HepG2 (cell line): ENCODE measurements at regions not wholly inside any gene's neighbourhood (a gene's known extent, or its start where the extent isn't known, plus 50 kb on each side); places are given as distances from the start of the nearest gene placed in this dataset.
"Not testable (repeated sequence)": the region's sequence is repeated elsewhere in the genome, so short reads cannot be mapped to it uniquely, and the experiment has no call there.

Experiments used
- ATAC-seq: fragments of 200-7000 bp; cut with Tn5 transposase; 3 replicates; pipeline ENCODE4 v1.9.1; 2020; ENCODE audit warnings: mild to moderate bottlenecking, moderate library complexity
- BruUV-seq: library from RNA; stranded (reverse); fragments of 400-500 nt; replicated peaks from 2 replicates; lab custom pipeline; 2021; lab: Mats Ljungman, UMichigan
- CTCF ChIA-PET: fragments of 300-600 bp; formaldehyde crosslinking; extraction: SDS; loops from one replicate; lab custom pipeline; 2021; ENCODE audit warnings: low total read pairs, inconsistent platforms, low intra/inter-chr PET ratio; lab: Yijun Ruan, JAX
- POLR2A ChIA-PET: fragments of 350-600 bp; sonication (Branson Sonifier 250); formaldehyde crosslinking; loops from one replicate; lab custom pipeline; 2020; ENCODE audit warnings: antibody characterized with exemption, inconsistent platforms; lab: Yijun Ruan, JAX
- DNase-seq: peaks from one replicate; pipeline ENCODE4 v3.0.0-alpha.2; 2015; ENCODE audit warnings: low spot score
- FAIRE-seq: peaks from 3 replicates; lab custom pipeline; 2011; peaks lifted over from hg19 to GRCh38; lab: Jason Lieb, UNC
- H2AFZ ChIP-seq: one replicate; pipeline ENCODE4 v1.6.1; 2011; ENCODE audit warnings: low read length, inconsistent platforms
- H3K27ac ChIP-seq: fragments of 300-600 bp; 3 replicates; pipeline ENCODE4 v1.8.0; 2011; ENCODE audit warnings: mixed run types, mild to moderate bottlenecking, mixed read lengths, low read length, inconsistent platforms; ENCODE audit not compliant: insufficient read depth; ENCODE audit errors: extremely low read length
- H3K27me3 ChIP-seq, 2 experiments: fragments of 200-600 bp in 1 of 2; 2 replicates in 1 of 2; 3 replicates in 1 of 2; pipeline versions ENCODE4 v1.6.0 to v1.8.0; 2011; ENCODE audit warnings: low read length in 2 of 2, mild to moderate bottlenecking in 2 of 2, moderate library complexity in 2 of 2, inconsistent platforms in 1 of 2; ENCODE audit not compliant: insufficient read depth in 2 of 2, control insufficient read depth in 1 of 2
- H3K36me3 ChIP-seq, 2 experiments: fragments of 200-600 bp in 1 of 2; replicated peaks in 1 of 2; 2 replicates in 1 of 2; 3 replicates in 1 of 2; pipeline versions ENCODE4 v1.5.1 to v1.8.0; 2011; ENCODE audit warnings: low read length in 2 of 2, inconsistent platforms in 1 of 2; ENCODE audit not compliant: insufficient read depth in 2 of 2, control insufficient read depth in 1 of 2
- H3K4me1 ChIP-seq: 2 replicates; pipeline ENCODE4 v1.5.1; 2012; ENCODE audit warnings: low read length, inconsistent platforms; ENCODE audit not compliant: insufficient read depth
- H3K4me2 ChIP-seq: 2 replicates; pipeline ENCODE4 v1.6.0; 2011; ENCODE audit warnings: low read depth, low read length, inconsistent platforms
- H3K4me3 ChIP-seq, 3 experiments: fragments of 200-600 bp in 1 of 3; sonication (generic), shearing (Covaris generic) in 1 of 3; replicated peaks in 1 of 3; 2 replicates each; pipeline ENCODE4 v1.5.1; 2011 to 2016; ENCODE audit warnings: low read length in 3 of 3, inconsistent platforms in 2 of 3, low read depth in 2 of 3, mild to moderate bottlenecking in 2 of 3, control low read depth in 1 of 3, mixed read lengths in 1 of 3; ENCODE audit not compliant: insufficient read depth in 1 of 3
- H3K79me2 ChIP-seq: one replicate; pipeline ENCODE4 v1.6.1; 2011; ENCODE audit warnings: low read length, inconsistent platforms; ENCODE audit not compliant: insufficient read depth
- H3K9ac ChIP-seq: 2 replicates; pipeline ENCODE4 v1.6.0; 2011; ENCODE audit warnings: mild to moderate bottlenecking, low read depth, low read length, inconsistent platforms; ENCODE audit not compliant: insufficient read depth
- H3K9me3 ChIP-seq: 2 replicates; pipeline ENCODE4 v1.5.1; 2012; ENCODE audit warnings: mild to moderate bottlenecking, low read length
- H4K20me1 ChIP-seq: 2 replicates; pipeline ENCODE4 v1.6.0; 2011; ENCODE audit warnings: inconsistent platforms, mild to moderate bottlenecking, low read length, moderate library complexity; ENCODE audit not compliant: insufficient read depth
- FOSL1 ChIP-seq: sonication (generic); formaldehyde crosslinking; IDR thresholded peaks from 2 replicates; pipeline ENCODE4 v1.9.0; 2021; ENCODE audit warnings: missing genetic modification reagents, borderline replicate concordance
- SRSF1 ChIP-seq: fragments of 200-400 bp; formaldehyde crosslinking; optimal IDR thresholded peaks from 2 replicates; pipeline ENCODE3; 2017; ENCODE audit warnings: mild to moderate bottlenecking, low read depth, low read length, moderate library complexity
- ZNF276 ChIP-seq: sonication (generic); formaldehyde crosslinking; IDR thresholded peaks from 2 replicates; pipeline ENCODE4 v1.4.0; 2020; ENCODE audit warnings: mild to moderate bottlenecking, low read depth, missing genetic modification reagents
- ZNF652 ChIP-seq: IDR thresholded peaks from 2 replicates; pipeline ENCODE4 v1.6.1; 2016; ENCODE audit warnings: low read depth, borderline replicate concordance
- ZNF773 ChIP-seq: sonication (generic); formaldehyde crosslinking; IDR thresholded peaks from 2 replicates; pipeline ENCODE4 v1.4.0; 2020; ENCODE audit warnings: missing genetic modification reagents, borderline replicate concordance
- WGBS: methylation state at CpG from one replicate; pipeline ENCODE4 v1.1.6; 2017; ENCODE audit warnings: low lambda C conversion rate; 5-methylcytosine and 5-hydroxymethylcytosine counted together
- in situ Hi-C: cut with HindIII; loops from 2 replicates; pipeline ENCODE4 v1.10.0; 2017; ENCODE audit warnings: low pct_unique_long_range_greater_than_20kb; ENCODE audit not compliant: extremely low pct_ligation_motif_present
- intact Hi-C: fragments of 100-400 bp; cut with micrococcal nuclease; formaldehyde crosslinking; loops from one replicate; pipeline ENCODE4 v1.10.0; 2022; ENCODE audit not compliant: unreplicated experiment
- TF ChIP-seq, protein P1 (sequence below): sonication (generic); formaldehyde crosslinking; IDR thresholded peaks from 2 replicates; pipeline ENCODE4; 2020; ENCODE audit warnings: missing genetic modification reagents, mild to moderate bottlenecking, borderline replicate concordance
- TF ChIP-seq, protein P2 (sequence below): sonication (generic); formaldehyde crosslinking; IDR thresholded peaks from 2 replicates; pipeline ENCODE4 v1.4.0; 2020; ENCODE audit warnings: missing genetic modification reagents

DNA sequence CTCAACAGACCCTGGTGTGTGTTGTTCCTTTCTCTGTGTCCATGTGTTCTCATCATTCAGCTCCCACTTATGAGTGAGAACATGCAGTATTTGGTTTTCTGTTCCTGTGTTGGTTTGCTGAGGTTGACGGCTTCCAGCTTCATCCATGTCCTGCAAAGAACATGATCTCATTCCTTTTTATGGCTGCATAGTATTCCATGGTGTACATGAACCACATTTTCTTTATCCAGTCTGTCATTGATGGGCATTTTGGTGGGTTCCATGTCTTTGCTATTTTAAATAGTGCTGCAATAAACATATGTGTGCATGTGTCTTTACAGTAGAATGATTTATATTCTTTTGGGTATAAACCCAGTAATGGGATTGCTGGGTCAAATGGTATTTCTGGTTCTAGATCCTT, 88.9 kb downstream of the BTG1 start:
- not testable (repeated sequence) for FAIRE-seq, BruUV-seq

DNA sequence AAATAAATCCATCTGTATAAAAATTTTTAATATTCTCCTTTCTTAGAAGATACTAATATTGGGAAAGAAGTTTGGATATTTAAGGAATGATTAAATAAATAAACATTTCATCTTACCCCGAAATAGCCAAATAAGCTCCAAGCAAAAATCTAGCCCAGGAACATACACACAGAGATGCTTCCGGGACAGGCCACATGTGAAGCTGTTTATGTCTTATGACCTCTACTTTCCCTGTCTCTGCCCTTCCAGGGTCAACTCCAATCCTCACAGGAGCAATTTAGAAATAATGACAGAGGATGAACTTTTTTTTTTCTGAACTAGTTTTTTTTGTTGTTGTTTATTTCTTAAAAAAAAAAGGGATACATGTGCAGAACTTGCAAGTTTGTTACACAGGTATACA, 89.4 kb downstream of the BTG1 start:
- Histone ChIP-seq H3K9me3 (no peaks in the 10 kb centered on the region), H3K27ac (no peak overlapping the region), H3K4me2 (no peak overlapping the region), H3K9ac (no peak overlapping the region), H3K27me3 (peaks cover 0 to 3% of the 10 kb centered on the region in 2 experiments; a peak in 1 of 5 replicates), H3K36me3 (no peaks in the 10 kb centered on the region), H3K79me2 (no peaks in the 10 kb centered on the region), H4K20me1 (no peaks in the 10 kb centered on the region), H3K4me1 (no peaks in the 10 kb centered on the region), H3K4me3 (no peak overlapping the region), H2AFZ (no peak overlapping the region)
- DNase-seq, result no peak
- FAIRE-seq, result no peak
- BruUV-seq, result no TSS peak
- ATAC-seq, result no peak
- POLR2A ChIA-PET, result no interaction called here
- intact Hi-C loops, result no loop called here
- in situ Hi-C loops, result no loop called here
- 73% methylated on average over 2 of the region's 2 CpGs for WGBS
- CTCF ChIA-PET, result no interaction called here
- TF ChIP-seq, protein P1, sequence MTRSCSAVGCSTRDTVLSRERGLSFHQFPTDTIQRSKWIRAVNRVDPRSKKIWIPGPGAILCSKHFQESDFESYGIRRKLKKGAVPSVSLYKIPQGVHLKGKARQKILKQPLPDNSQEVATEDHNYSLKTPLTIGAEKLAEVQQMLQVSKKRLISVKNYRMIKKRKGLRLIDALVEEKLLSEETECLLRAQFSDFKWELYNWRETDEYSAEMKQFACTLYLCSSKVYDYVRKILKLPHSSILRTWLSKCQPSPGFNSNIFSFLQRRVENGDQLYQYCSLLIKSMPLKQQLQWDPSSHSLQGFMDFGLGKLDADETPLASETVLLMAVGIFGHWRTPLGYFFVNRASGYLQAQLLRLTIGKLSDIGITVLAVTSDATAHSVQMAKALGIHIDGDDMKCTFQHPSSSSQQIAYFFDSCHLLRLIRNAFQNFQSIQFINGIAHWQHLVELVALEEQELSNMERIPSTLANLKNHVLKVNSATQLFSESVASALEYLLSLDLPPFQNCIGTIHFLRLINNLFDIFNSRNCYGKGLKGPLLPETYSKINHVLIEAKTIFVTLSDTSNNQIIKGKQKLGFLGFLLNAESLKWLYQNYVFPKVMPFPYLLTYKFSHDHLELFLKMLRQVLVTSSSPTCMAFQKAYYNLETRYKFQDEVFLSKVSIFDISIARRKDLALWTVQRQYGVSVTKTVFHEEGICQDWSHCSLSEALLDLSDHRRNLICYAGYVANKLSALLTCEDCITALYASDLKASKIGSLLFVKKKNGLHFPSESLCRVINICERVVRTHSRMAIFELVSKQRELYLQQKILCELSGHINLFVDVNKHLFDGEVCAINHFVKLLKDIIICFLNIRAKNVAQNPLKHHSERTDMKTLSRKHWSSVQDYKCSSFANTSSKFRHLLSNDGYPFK (CRISPR knock-in tag), result no peak
- TF ChIP-seq FOSL1 (no peak), SRSF1 (no peak), ZNF652 (no peak), ZNF773 (no peak), ZNF276 (CRISPR knock-in tag) (no peak)
- TF ChIP-seq, protein P2, sequence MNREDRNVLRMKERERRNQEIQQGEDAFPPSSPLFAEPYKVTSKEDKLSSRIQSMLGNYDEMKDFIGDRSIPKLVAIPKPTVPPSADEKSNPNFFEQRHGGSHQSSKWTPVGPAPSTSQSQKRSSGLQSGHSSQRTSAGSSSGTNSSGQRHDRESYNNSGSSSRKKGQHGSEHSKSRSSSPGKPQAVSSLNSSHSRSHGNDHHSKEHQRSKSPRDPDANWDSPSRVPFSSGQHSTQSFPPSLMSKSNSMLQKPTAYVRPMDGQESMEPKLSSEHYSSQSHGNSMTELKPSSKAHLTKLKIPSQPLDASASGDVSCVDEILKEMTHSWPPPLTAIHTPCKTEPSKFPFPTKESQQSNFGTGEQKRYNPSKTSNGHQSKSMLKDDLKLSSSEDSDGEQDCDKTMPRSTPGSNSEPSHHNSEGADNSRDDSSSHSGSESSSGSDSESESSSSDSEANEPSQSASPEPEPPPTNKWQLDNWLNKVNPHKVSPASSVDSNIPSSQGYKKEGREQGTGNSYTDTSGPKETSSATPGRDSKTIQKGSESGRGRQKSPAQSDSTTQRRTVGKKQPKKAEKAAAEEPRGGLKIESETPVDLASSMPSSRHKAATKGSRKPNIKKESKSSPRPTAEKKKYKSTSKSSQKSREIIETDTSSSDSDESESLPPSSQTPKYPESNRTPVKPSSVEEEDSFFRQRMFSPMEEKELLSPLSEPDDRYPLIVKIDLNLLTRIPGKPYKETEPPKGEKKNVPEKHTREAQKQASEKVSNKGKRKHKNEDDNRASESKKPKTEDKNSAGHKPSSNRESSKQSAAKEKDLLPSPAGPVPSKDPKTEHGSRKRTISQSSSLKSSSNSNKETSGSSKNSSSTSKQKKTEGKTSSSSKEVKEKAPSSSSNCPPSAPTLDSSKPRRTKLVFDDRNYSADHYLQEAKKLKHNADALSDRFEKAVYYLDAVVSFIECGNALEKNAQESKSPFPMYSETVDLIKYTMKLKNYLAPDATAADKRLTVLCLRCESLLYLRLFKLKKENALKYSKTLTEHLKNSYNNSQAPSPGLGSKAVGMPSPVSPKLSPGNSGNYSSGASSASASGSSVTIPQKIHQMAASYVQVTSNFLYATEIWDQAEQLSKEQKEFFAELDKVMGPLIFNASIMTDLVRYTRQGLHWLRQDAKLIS, result no peak

More for the DNA sequence above, 88.9 kb downstream of the BTG1 start:
- ATAC-seq, H3K4me1 ChIP-seq, H3K9ac ChIP-seq, H3K27me3 ChIP-seq, H3K9me3 ChIP-seq, in situ Hi-C loops, H3K27ac ChIP-seq, H3K4me3 ChIP-seq, DNase-seq, H3K36me3 ChIP-seq, H2AFZ ChIP-seq, intact Hi-C loops, H3K79me2 ChIP-seq, H3K4me2 ChIP-seq, H4K20me1 ChIP-seq, CTCF ChIA-PET, POLR2A ChIA-PET: not testable (repeated sequence)
- 5% methylated on average over 1 of the region's 1 CpG for WGBS
